ENCODE measurements at regions not wholly inside any gene's neighbourhood (a gene's known extent, or its start where the extent isn't known, plus 50 kb on each side); places are given as distances from the start of the nearest gene placed in this dataset.

DNA sequence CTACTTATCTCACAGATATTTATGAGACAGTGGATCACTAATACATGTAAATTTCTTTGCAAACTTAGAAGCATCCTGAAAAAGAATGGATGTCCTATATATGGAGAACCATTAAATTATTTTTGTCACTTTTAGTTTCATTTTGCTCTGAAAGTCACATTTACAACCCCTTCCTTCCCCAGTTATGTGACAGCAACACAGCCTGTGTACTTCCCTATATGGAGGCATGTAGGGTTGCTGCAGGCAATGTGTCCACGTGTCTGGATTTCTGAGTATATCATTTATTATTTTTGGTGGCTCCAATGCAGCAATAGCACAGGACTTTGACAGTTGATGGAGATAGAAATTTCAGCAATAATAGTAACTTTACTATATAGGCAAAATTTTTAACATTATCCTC is 156.4 kb downstream of the ST8SIA4 start:
- Histone ChIP-seq H3K4me3 (ENCODE audit: low read depth, low read length) (no peak overlapping the region), H3K27ac (ENCODE audit: low read depth, low read length) (no peak overlapping the region), H3K27me3 (ENCODE audit: control insufficient read depth, insufficient read depth, low read length) (no peaks in the 10 kb centered on the region), H3K9me3 (ENCODE audit: control insufficient read depth, insufficient read depth, low read length) (no peaks in the 10 kb centered on the region)
- POLR2A ChIA-PET = no interaction called here
- CTCF ChIA-PET = no interaction called here
- no peak for DNase-seq (ENCODE audit: low read depth, low spot score)
- TF ChIP-seq, protein P1, sequence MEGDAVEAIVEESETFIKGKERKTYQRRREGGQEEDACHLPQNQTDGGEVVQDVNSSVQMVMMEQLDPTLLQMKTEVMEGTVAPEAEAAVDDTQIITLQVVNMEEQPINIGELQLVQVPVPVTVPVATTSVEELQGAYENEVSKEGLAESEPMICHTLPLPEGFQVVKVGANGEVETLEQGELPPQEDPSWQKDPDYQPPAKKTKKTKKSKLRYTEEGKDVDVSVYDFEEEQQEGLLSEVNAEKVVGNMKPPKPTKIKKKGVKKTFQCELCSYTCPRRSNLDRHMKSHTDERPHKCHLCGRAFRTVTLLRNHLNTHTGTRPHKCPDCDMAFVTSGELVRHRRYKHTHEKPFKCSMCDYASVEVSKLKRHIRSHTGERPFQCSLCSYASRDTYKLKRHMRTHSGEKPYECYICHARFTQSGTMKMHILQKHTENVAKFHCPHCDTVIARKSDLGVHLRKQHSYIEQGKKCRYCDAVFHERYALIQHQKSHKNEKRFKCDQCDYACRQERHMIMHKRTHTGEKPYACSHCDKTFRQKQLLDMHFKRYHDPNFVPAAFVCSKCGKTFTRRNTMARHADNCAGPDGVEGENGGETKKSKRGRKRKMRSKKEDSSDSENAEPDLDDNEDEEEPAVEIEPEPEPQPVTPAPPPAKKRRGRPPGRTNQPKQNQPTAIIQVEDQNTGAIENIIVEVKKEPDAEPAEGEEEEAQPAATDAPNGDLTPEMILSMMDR (IDR thresholded peaks at IDR 0.05; ENCODE audit: low read depth, low read length) = no peak

DNA sequence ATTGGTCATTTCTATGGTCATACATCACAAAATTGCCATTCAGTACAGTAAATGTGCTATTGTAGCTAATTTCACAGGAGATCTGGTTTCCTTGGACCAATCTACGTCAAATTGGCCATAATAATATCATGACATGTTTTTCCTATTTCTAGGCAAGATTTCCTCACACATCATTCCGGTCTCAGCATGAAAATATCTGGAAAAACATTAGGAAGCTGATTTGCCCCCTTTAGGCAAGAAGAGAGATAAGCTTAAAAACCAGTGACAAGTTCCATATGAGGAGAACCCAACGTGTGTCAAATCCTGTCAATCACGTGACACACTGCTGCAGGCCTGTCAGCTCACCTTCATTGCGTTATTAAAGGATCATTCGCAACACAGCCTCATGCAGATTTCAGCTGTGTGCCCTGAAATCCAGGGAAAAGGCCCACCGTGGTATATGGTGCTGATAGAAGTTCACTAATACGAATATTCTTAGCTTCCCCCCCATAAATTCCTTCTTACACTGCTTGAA is 153.3 kb downstream of the ST8SIA4 start:
- CTCF ChIA-PET = no interaction called here
- TF ChIP-seq, protein P1 (IDR thresholded peaks at IDR 0.05; ENCODE audit: low read depth, low read length) = no peak
- DNase-seq (ENCODE audit: low read depth, low spot score) = no peak
- POLR2A ChIA-PET = no interaction called here
- H3K4me3 ChIP-seq (ENCODE audit: low read depth, low read length) = no peak overlapping the region
- no peaks in the 10 kb centered on the region for H3K9me3 ChIP-seq (ENCODE audit: control insufficient read depth, insufficient read depth, low read length)
- no peak overlapping the region for H3K27ac ChIP-seq (ENCODE audit: low read depth, low read length)
- H3K27me3 ChIP-seq (ENCODE audit: control insufficient read depth, insufficient read depth, low read length) = no peaks in the 10 kb centered on the region

DNA sequence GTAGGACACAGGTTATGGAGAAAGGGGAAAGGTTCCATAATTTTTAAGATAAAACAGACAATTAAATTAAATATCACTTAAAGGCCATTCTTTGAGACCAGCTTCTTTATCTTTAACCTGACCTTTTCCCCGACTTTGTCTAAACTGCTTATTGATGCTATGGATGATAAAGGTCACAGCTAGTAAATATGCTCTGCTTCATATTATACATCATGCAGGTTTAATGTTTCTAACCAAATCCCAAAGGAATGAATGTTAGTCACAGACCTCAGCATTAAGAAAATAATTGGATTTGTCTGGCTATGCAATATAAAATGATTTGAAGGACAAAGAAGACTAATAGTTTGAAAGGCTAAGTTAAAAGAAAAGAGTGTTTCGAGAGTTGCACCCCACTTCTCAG is 147.6 kb downstream of the ST8SIA4 start:
- H3K27me3 ChIP-seq (ENCODE audit: control insufficient read depth, insufficient read depth, low read length) = no peaks in the 10 kb centered on the region
- H3K4me3 ChIP-seq (ENCODE audit: low read depth, low read length) = no peak overlapping the region
- DNase-seq (ENCODE audit: low read depth, low spot score) = no peak
- TF ChIP-seq, protein P1 (IDR thresholded peaks at IDR 0.05; ENCODE audit: low read depth, low read length) = no peak
- ChIA-PET CTCF (no interaction called here), POLR2A (no interaction called here)
- no peaks in the 10 kb centered on the region for H3K9me3 ChIP-seq (ENCODE audit: control insufficient read depth, insufficient read depth, low read length)
- H3K27ac ChIP-seq (ENCODE audit: low read depth, low read length) = no peak overlapping the region
